ENCODE measurements at regions not wholly inside any gene's neighbourhood (a gene's known extent, or its start where the extent isn't known, plus 50 kb on each side); places are given as distances from the start of the nearest gene placed in this dataset.

- Histone ChIP-seq H3K27ac (ENCODE audit: insufficient read depth, low read length) (no peak overlapping the region), H2BK5ac (ENCODE audit: low read depth, low read length, poor library complexity, severe bottlenecking) (no peak overlapping the region), H3K4me1 (ENCODE audit: control insufficient read depth, insufficient read depth, low read length) (no peaks in the 10 kb centered on the region), H3K18ac (ENCODE audit: low read depth, low read length) (no peak overlapping the region), H3K9ac (ENCODE audit: low read depth, low read length) (no peak overlapping the region), H4K8ac (ENCODE audit: low read depth in 2 of 2, low read length in 2 of 2) (no peak overlapping the region), H2BK20ac (ENCODE audit: low read depth, low read length) (no peak overlapping the region), H4K91ac (ENCODE audit: insufficient read depth, low read depth, low read length) (no peak overlapping the region), H2AK9ac (replicated peaks; ENCODE audit: low read depth, low read length, poor library complexity) (no peak overlapping the region), H2AFZ (replicated peaks; ENCODE audit: low read length, poor library complexity) (no peak overlapping the region), H4K20me1 (ENCODE audit: insufficient read depth, low read length) (no peaks in the 10 kb centered on the region), H2BK120ac (ENCODE audit: low read depth, low read length) (no peak overlapping the region), H3K4ac (ENCODE audit: low read depth, low read length) (no peak overlapping the region), H2BK15ac (ENCODE audit: low read depth, low read length) (no peak overlapping the region), H3K4me3 (ENCODE audit: insufficient read depth, low read depth, low read length) (no peak overlapping the region), H3K9me3 (ENCODE audit: control insufficient read depth, insufficient read depth, low read length) (no peaks in the 10 kb centered on the region), H3K56ac (ENCODE audit: extremely low read depth, insufficient read depth, low read length) (no peak overlapping the region), H3K23ac (ENCODE audit: low read depth, low read length) (no peak overlapping the region), H3K79me1 (ENCODE audit: low read depth in 1 of 2, low read length in 2 of 2) (no peaks in the 10 kb centered on the region), H3K14ac (replicated peaks; ENCODE audit: low read depth, low read length) (no peak overlapping the region), H4K5ac (ENCODE audit: low read depth, low read length) (no peak overlapping the region), H3K27me3 (ENCODE audit: control insufficient read depth, insufficient read depth, low read length) (peaks cover 11% of the 10 kb centered on the region), H2AK5ac (ENCODE audit: low read depth, low read length) (no peak overlapping the region), H3K4me2 (ENCODE audit: low read depth, low read length) (no peak overlapping the region), H3K36me3 (ENCODE audit: control insufficient read depth, insufficient read depth, low read length) (no peaks in the 10 kb centered on the region), H3K9me1 (ENCODE audit: insufficient read depth, low read length) (no peaks in the 10 kb centered on the region)
- in situ Hi-C loops (cut with MboI; ENCODE audit: low sequenced_read_pairs) = no loop called here
- ATAC-seq (ENCODE audit: low read depth) = no peak
- no peak for DNase-seq
- ChIA-PET CTCF (no interaction called here), POLR2A (ENCODE audit: unreplicated experiment) (no interaction called here)
- no TSS peak for BruUV-seq (replicated peaks)
- dilution Hi-C loops (cut with HindIII; ENCODE audit: low sequenced_read_pairs, unreplicated experiment) = no loop called here
- no peak for TF ChIP-seq USF2 (IDR thresholded peaks at IDR 0.05; ENCODE audit: low read depth, low read length)
- no peak for TF ChIP-seq POLR2A (IDR thresholded peaks at IDR 0.05; ENCODE audit: low read depth, low read length)
- no peak for TF ChIP-seq CEBPB (IDR thresholded peaks at IDR 0.05; ENCODE audit: low read depth, low read length)
- no peak for TF ChIP-seq RFX5 (IDR thresholded peaks at IDR 0.05; ENCODE audit: low read depth, low read length)
- no peak for TF ChIP-seq FOS (IDR thresholded peaks at IDR 0.05; ENCODE audit: low read depth, low read length)
- no peak for TF ChIP-seq ELK1 (IDR thresholded peaks at IDR 0.05; ENCODE audit: borderline replicate concordance, low read depth, low read length)
- no peak for TF ChIP-seq MAFK (IDR thresholded peaks at IDR 0.05; ENCODE audit: low read depth, low read length)
- TF ChIP-seq RCOR1 (IDR thresholded peaks at IDR 0.05; ENCODE audit: insufficient replicate concordance, low read length) = no peak
- intact Hi-C loops (cut with micrococcal nuclease) = no loop called here
- 45% methylated on average over 4 of the region's 14 CpGs; no CpG with 5 or more reads in 1 of the 2 experiments for WGBS, 2 experiments (ENCODE audit: extremely low coverage in 2 of 2, insufficient read length in 1 of 2)
These were observed 99.5 kb downstream of the ANKRD60 start for GRCh38 chr20:58128635-58129625.

Data from IMR-90 (cell line).